Mesendoderm (in vitro differentiated cells): ENCODE measurements at regions not wholly inside any gene's neighbourhood (a gene's known extent, or its start where the extent isn't known, plus 50 kb on each side); places are given as distances from the start of the nearest gene placed in this dataset.
A peak's percentile ranks its signal among the peaks of the same experiment; 100 is the strongest.

Experiments
- DNase-seq: peaks from one replicate; pipeline ENCODE4 v3.0.0; 2013
- H2AK5ac ChIP-seq: 2 replicates; pipeline ENCODE4 v1.6.1; 2013; ENCODE audit warnings: low read length, inconsistent platforms
- H2BK120ac ChIP-seq: 2 replicates; pipeline ENCODE4 v1.6.1; 2013; ENCODE audit warnings: low read depth, mild to moderate bottlenecking, low read length, moderate library complexity, mixed read lengths
- H2BK15ac ChIP-seq: replicated peaks from 2 replicates; pipeline ENCODE4 v1.6.1; 2013; ENCODE audit warnings: low read depth, mild to moderate bottlenecking, moderate library complexity
- H2BK5ac ChIP-seq: 2 replicates; pipeline ENCODE4 v1.6.1; 2013; ENCODE audit warnings: low read length, inconsistent platforms
- H3K18ac ChIP-seq: 2 replicates; pipeline ENCODE4 v1.6.1; 2013; ENCODE audit warnings: mild to moderate bottlenecking, low read length, mixed read lengths
- H3K23ac ChIP-seq: one replicate; pipeline ENCODE4 v1.6.1; 2013; ENCODE audit warnings: low read length
- H3K27ac ChIP-seq: 2 replicates; pipeline ENCODE4 v1.5.1; 2013; ENCODE audit warnings: low read depth, mild to moderate bottlenecking, inconsistent platforms, low read length, moderate library complexity
- H3K27me3 ChIP-seq: 2 replicates; pipeline ENCODE4 v1.6.1; 2013; ENCODE audit warnings: low read length, control low read depth, mild to moderate bottlenecking, inconsistent platforms; ENCODE audit not compliant: insufficient read depth, poor library complexity
- H3K36me3 ChIP-seq: 2 replicates; pipeline ENCODE4 v1.6.1; 2013; ENCODE audit warnings: low read length, inconsistent platforms; ENCODE audit not compliant: control insufficient read depth, insufficient read depth
- H3K4ac ChIP-seq: one replicate; pipeline ENCODE4 v1.6.1; 2013; ENCODE audit warnings: low read depth, mild to moderate bottlenecking, low read length, moderate library complexity
- H3K4me1 ChIP-seq: 2 replicates; pipeline ENCODE4 v1.6.1; 2013; ENCODE audit warnings: low read depth, low read length, inconsistent platforms; ENCODE audit not compliant: control insufficient read depth
- H3K4me2 ChIP-seq: 2 replicates; pipeline ENCODE4 v1.6.1; 2013; ENCODE audit warnings: low read length
- H3K4me3 ChIP-seq: 2 replicates; pipeline ENCODE4 v1.5.1; 2013; ENCODE audit warnings: mild to moderate bottlenecking, low read length
- H3K56ac ChIP-seq: one replicate; pipeline ENCODE4 v1.6.1; 2013; ENCODE audit warnings: low read length
- H3K79me1 ChIP-seq: 2 replicates; pipeline ENCODE4 v1.6.1; 2013; ENCODE audit warnings: low read length, inconsistent platforms
- H3K79me2 ChIP-seq: 2 replicates; pipeline ENCODE4 v1.6.1; 2013; ENCODE audit warnings: mild to moderate bottlenecking, low read length; ENCODE audit not compliant: control insufficient read depth, insufficient read depth
- H3K9ac ChIP-seq: 2 replicates; pipeline ENCODE4 v1.6.1; 2013; ENCODE audit warnings: low read length, inconsistent platforms
- H4K5ac ChIP-seq: one replicate; pipeline ENCODE4 v1.6.1; 2013; ENCODE audit warnings: low read length
- H4K8ac ChIP-seq: one replicate; pipeline ENCODE4 v1.6.1; 2013; ENCODE audit warnings: low read depth, mild to moderate bottlenecking, control low read depth, low read length, moderate library complexity
- WGBS: extraction: QIAGEN DNeasy Blood & Tissue Kit; methylation state at CpG from one replicate; pipeline ENCODE4 v1.1.7; 2013; ENCODE audit warnings: low lambda C conversion rate, missing lambda C conversion rate; ENCODE audit not compliant: insufficient coverage; ENCODE audit errors: extremely low coverage; 5-methylcytosine and 5-hydroxymethylcytosine counted together

DNA sequence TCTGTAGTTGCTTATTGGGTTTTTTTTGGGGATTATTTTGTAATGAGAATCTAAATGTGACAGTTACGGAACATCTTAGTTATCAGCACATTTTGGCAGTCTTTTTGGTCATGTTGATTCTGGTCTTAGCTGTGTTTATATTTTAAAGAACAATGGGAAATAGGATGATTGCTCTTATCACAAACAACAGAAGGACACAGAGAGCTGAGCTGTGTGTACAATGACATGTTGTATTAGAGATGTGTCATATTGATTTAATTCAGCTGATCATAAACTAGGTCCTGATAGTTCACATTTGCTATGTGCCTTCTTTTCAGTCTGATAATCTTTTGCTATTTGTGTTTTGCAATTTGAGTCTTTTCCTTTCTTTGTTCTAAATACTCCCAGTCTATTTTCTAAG lies 781.7 kb downstream of the TRHDE start:
- DNase-seq, result no peak
- Histone ChIP-seq H3K79me2 (no peaks in the 10 kb centered on the region), H3K36me3 (no peaks in the 10 kb centered on the region), H2BK5ac (no peak overlapping the region), H2BK120ac (no peak overlapping the region), H3K9ac (no peak overlapping the region), H3K4me1 (no peaks in the 10 kb centered on the region), H3K56ac (no peak overlapping the region), H3K27ac (no peak overlapping the region), H3K27me3 (no peaks in the 10 kb centered on the region), H4K8ac (no peak overlapping the region), H3K4me3 (no peak overlapping the region), H3K4ac (no peak overlapping the region), H3K4me2 (no peak overlapping the region), H3K23ac (no peak overlapping the region), H2AK5ac (no peak overlapping the region), H4K5ac (no peak overlapping the region), H3K18ac (no peak overlapping the region), H3K79me1 (no peaks in the 10 kb centered on the region), H2BK15ac (no peak overlapping the region)
- WGBS, result no CpG with 5 or more reads among the region's 1 CpG

DNA sequence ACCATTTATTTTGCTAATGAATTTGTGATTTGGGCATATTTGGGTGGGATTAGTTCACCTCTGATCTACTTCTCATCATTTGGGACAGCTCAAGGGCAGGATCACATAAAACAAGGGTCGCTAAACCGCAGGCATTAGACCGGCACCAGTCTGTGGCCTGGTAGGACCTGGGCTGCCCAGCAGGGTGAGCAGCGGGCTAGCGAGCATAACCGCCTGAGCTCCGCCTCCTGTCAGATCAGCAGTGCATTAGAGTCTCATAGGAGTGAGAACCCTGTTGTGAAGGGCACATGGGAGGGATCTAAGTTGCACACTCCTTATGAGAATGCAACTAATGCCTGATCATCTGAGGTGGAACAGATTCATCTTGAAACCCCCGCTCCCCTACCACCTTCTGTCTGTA lies 785.3 kb downstream of the TRHDE start:
- H3K9ac ChIP-seq, result no peak overlapping the region
- no peak overlapping the region for H2BK5ac ChIP-seq
- H3K4ac ChIP-seq, result no peak overlapping the region
- H3K79me2 ChIP-seq, result no peaks in the 10 kb centered on the region
- peak; percentile 16 for DNase-seq
- no peak overlapping the region for H3K4me2 ChIP-seq
- no peak overlapping the region for H4K5ac ChIP-seq
- H3K27ac ChIP-seq, result no peak overlapping the region
- no peak overlapping the region for H2AK5ac ChIP-seq
- H3K27me3 ChIP-seq, result no peaks in the 10 kb centered on the region
- H3K79me1 ChIP-seq, result no peaks in the 10 kb centered on the region
- no peak overlapping the region for H4K8ac ChIP-seq
- H2BK15ac ChIP-seq, result no peak overlapping the region
- no peak overlapping the region for H3K4me3 ChIP-seq
- H2BK120ac ChIP-seq, result no peak overlapping the region
- no peaks in the 10 kb centered on the region for H3K36me3 ChIP-seq
- WGBS, result no CpG with 5 or more reads among the region's 8 CpGs
- no peak overlapping the region for H3K23ac ChIP-seq
- H3K56ac ChIP-seq, result no peak overlapping the region
- no peaks in the 10 kb centered on the region for H3K4me1 ChIP-seq
- no peak overlapping the region for H3K18ac ChIP-seq

DNA sequence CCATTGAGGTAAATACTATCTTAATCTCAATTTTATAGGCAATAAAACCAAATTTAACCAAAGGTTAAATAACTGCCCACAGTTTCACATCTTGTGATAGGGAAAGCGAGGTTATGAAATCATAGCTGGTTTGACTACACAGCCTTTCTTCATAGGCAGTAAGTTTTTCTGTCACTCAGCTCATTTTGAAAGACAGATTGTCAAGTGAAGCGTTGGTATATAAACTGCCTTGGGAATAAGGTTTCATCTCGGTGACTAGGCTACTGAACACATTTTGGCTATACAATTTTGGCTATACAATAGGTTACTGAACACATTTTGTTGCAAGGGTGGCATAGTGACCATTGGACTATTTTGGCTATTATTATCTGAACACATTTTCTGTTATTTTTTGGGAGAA lies 793.7 kb downstream of the TRHDE start:
- H2AK5ac ChIP-seq, result no peak overlapping the region
- no peak overlapping the region for H3K9ac ChIP-seq
- H4K8ac ChIP-seq, result no peak overlapping the region
- no peak overlapping the region for H2BK120ac ChIP-seq
- H3K18ac ChIP-seq, result no peak overlapping the region
- no peak overlapping the region for H3K4ac ChIP-seq
- no peak overlapping the region for H3K23ac ChIP-seq
- no peak overlapping the region for H3K4me2 ChIP-seq
- H2BK15ac ChIP-seq, result no peak overlapping the region
- H3K56ac ChIP-seq, result no peak overlapping the region
- no peaks in the 10 kb centered on the region for H3K79me1 ChIP-seq
- DNase-seq, result no peak
- no peak overlapping the region for H2BK5ac ChIP-seq
- no peaks in the 10 kb centered on the region for H3K27me3 ChIP-seq
- H3K27ac ChIP-seq, result no peak overlapping the region
- no peaks in the 10 kb centered on the region for H3K79me2 ChIP-seq
- WGBS, result no CpG with 5 or more reads among the region's 3 CpGs
- no peaks in the 10 kb centered on the region for H3K36me3 ChIP-seq
- no peaks in the 10 kb centered on the region for H3K4me1 ChIP-seq
- no peak overlapping the region for H4K5ac ChIP-seq
- no peak overlapping the region for H3K4me3 ChIP-seq

DNA sequence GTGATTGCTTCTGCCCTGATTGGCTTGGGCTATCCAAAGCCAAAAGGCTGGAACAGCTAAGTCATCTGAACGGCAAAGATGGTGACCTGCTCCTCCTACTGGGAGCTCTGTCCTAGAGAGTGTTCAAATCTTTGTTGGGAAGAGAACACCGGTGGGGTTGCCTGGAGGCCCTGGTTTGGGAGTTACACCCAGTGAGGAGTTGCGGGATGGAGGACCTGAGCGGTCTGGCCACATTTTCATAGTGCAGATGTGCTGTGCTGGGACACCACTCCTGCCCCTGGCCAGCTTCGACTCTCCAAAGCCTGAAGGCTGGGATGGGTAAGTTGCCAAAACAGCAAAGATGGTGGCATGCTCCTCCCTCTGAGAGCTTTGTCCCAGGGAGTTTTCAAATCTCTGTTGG lies 795.4 kb downstream of the TRHDE start:
- Histone ChIP-seq H3K4me3 (no peak overlapping the region), H3K23ac (no peak overlapping the region), H3K4me2 (no peak overlapping the region), H2BK5ac (no peak overlapping the region), H3K9ac (no peak overlapping the region), H4K5ac (no peak overlapping the region), H3K18ac (no peak overlapping the region), H3K79me2 (no peaks in the 10 kb centered on the region), H3K27me3 (no peaks in the 10 kb centered on the region), H4K8ac (no peak overlapping the region), H2AK5ac (no peak overlapping the region), H3K36me3 (no peaks in the 10 kb centered on the region), H3K4me1 (no peaks in the 10 kb centered on the region), H2BK120ac (no peak overlapping the region), H2BK15ac (no peak overlapping the region), H3K27ac (no peak overlapping the region), H3K56ac (no peak overlapping the region), H3K4ac (no peak overlapping the region), H3K79me1 (no peaks in the 10 kb centered on the region)
- DNase-seq, result no peak
- no CpG with 5 or more reads among the region's 5 CpGs for WGBS

DNA sequence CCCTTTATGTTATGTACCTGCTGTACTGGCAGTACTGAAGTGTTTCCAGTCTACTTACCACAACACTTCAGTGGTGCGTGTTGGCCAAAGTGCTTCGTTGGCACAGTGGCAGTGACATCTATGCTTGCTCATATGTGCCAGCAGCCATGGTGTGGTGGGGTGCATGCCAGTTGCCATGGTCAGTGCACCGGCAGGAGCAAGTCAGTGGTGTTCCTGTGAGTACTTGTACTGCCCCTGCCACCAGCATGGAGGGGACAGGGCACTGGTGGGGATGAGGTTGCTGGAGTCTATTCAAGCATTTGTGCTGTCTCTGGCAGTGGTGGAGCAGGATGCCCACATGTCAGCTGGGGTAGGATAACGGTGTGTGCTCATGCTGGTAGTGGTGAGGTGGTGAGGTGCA lies 800.0 kb downstream of the TRHDE start:
- no peaks in the 10 kb centered on the region for H3K79me2 ChIP-seq
- H3K4me1 ChIP-seq, result no peaks in the 10 kb centered on the region
- DNase-seq, result no peak
- no peak overlapping the region for H4K8ac ChIP-seq
- H2BK5ac ChIP-seq, result no peak overlapping the region
- H3K27me3 ChIP-seq, result no peaks in the 10 kb centered on the region
- H2BK120ac ChIP-seq, result no peak overlapping the region
- no peak overlapping the region for H3K4me2 ChIP-seq
- H3K23ac ChIP-seq, result no peak overlapping the region
- no peaks in the 10 kb centered on the region for H3K36me3 ChIP-seq
- no peak overlapping the region for H2BK15ac ChIP-seq
- H4K5ac ChIP-seq, result no peak overlapping the region
- no peak overlapping the region for H3K4ac ChIP-seq
- no peak overlapping the region for H3K4me3 ChIP-seq
- H3K27ac ChIP-seq, result no peak overlapping the region
- H3K79me1 ChIP-seq, result no peaks in the 10 kb centered on the region
- H3K56ac ChIP-seq, result no peak overlapping the region
- H3K18ac ChIP-seq, result no peak overlapping the region
- no peak overlapping the region for H2AK5ac ChIP-seq
- WGBS, result no CpG with 5 or more reads among the region's 4 CpGs
- no peak overlapping the region for H3K9ac ChIP-seq

DNA sequence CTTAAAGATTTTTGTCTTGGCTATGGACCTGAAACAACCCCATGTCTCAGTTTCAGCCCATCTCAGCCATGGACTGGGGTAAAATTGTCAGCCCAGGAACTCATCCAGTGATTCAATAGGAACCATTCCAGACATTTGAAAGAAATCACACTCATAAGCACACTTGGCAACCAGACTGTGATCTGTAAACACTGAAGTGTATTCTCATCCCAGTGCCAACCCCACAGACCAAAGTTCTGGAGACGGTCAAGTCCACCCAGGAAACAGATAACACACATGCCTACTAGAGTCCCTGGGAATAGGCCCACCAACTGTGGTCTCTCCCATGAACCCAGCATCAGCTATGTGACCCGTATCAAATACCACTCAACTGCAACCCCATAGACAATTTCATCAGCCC lies 804.6 kb downstream of the TRHDE start:
- Histone ChIP-seq H3K4ac (no peak overlapping the region), H3K4me2 (no peak overlapping the region), H3K56ac (no peak overlapping the region), H2BK120ac (no peak overlapping the region), H2AK5ac (no peak overlapping the region), H3K27ac (no peak overlapping the region), H3K4me3 (no peak overlapping the region), H2BK15ac (no peak overlapping the region), H4K5ac (no peak overlapping the region), H3K23ac (no peak overlapping the region), H3K79me2 (no peaks in the 10 kb centered on the region), H3K4me1 (no peaks in the 10 kb centered on the region), H4K8ac (no peak overlapping the region), H3K36me3 (no peaks in the 10 kb centered on the region), H3K9ac (no peak overlapping the region), H3K18ac (no peak overlapping the region), H2BK5ac (no peak overlapping the region), H3K27me3 (no peaks in the 10 kb centered on the region), H3K79me1 (no peaks in the 10 kb centered on the region)
- WGBS, result no CpG with 5 or more reads among the region's 2 CpGs
- no peak for DNase-seq
